ENCODE measurements at regions not wholly inside any gene's neighbourhood (a gene's known extent, or its start where the extent isn't known, plus 50 kb on each side); places are given as distances from the start of the nearest gene placed in this dataset.

DNA sequence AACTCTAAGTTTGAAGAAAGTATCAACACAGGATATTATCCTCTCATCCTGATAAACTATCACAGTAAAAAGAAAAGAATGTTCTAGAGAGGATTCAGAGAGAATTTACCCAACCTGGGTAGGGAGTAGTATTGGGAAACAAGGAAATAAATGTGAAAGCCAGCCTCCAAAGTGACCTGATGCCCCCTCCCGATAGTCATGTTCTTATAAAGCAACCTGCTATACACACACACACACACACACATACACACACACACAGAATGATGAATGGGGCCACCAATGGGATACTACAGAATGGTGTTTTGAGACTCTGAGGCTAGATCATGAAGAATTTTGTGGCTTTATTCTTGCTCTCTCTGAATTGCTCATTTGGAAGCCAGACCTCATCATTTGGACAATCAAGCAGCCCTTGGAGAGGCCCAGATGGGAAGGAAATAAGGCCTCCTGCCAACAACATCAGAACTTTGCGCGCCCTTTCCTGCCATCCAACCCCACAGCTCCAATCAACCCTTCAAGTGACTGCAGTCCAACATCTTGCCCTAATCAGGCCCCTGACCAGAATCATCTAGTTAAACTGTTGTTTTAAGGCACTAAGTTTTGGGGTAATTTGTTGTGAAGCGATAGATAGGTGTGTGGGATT, 807.9 kb upstream of the ARGLU1 start:
- Histone ChIP-seq H3K79me2 (ENCODE audit: insufficient read depth, low read length) (no peaks in the 10 kb centered on the region), H4K20me1 (ENCODE audit: insufficient read depth, low read length) (no peaks in the 10 kb centered on the region), H3K9me3 (ENCODE audit: insufficient read depth, low read depth, low read length) (no peaks in the 10 kb centered on the region), H3K4me2 (ENCODE audit: low read length) (no peak overlapping the region), H3K4me1 (ENCODE audit: insufficient read depth, low read length) (no peaks in the 10 kb centered on the region), H3K36me3 (ENCODE audit: insufficient read depth, low read length) (no peaks in the 10 kb centered on the region), H2AFZ (ENCODE audit: low read depth, low read length) (no peak overlapping the region), H3K27ac (ENCODE audit: low read depth, low read length) (no peak overlapping the region), H3K9ac (ENCODE audit: low read length) (no peak overlapping the region), H3K4me3 (ENCODE audit: insufficient read depth, low read depth, low read length) (no peak overlapping the region), H3K27me3 (ENCODE audit: insufficient read depth, low read length) (no peaks in the 10 kb centered on the region)
- no peaks in the 10 kb centered on the region for H3K9me3 Mint-ChIP-seq (ENCODE audit: unreplicated experiment)
- H3K4me3 Mint-ChIP-seq (ENCODE audit: unreplicated experiment): no peak overlapping the region
- FAIRE-seq: no peak
- peaks cover 8% of the 10 kb centered on the region for H3K4me1 Mint-ChIP-seq (ENCODE audit: low read depth, unreplicated experiment)
- DNase-seq (ENCODE audit: low read depth): peak; percentile 11
- no peaks in the 10 kb centered on the region for H3K27me3 Mint-ChIP-seq (ENCODE audit: low read depth, unreplicated experiment)
- H3K36me3 Mint-ChIP-seq (ENCODE audit: low read depth, unreplicated experiment): no peaks in the 10 kb centered on the region
- TF ChIP-seq, protein P1, sequence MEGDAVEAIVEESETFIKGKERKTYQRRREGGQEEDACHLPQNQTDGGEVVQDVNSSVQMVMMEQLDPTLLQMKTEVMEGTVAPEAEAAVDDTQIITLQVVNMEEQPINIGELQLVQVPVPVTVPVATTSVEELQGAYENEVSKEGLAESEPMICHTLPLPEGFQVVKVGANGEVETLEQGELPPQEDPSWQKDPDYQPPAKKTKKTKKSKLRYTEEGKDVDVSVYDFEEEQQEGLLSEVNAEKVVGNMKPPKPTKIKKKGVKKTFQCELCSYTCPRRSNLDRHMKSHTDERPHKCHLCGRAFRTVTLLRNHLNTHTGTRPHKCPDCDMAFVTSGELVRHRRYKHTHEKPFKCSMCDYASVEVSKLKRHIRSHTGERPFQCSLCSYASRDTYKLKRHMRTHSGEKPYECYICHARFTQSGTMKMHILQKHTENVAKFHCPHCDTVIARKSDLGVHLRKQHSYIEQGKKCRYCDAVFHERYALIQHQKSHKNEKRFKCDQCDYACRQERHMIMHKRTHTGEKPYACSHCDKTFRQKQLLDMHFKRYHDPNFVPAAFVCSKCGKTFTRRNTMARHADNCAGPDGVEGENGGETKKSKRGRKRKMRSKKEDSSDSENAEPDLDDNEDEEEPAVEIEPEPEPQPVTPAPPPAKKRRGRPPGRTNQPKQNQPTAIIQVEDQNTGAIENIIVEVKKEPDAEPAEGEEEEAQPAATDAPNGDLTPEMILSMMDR (IDR thresholded peaks at IDR 0.05; ENCODE audit: insufficient read depth, low read depth, low read length): no peak
- no peak for TF ChIP-seq EZH2 (IDR thresholded peaks at IDR 0.05; ENCODE audit: insufficient read depth, low read length)
- no peak overlapping the region for H3K27ac Mint-ChIP-seq (ENCODE audit: unreplicated experiment)

DNA sequence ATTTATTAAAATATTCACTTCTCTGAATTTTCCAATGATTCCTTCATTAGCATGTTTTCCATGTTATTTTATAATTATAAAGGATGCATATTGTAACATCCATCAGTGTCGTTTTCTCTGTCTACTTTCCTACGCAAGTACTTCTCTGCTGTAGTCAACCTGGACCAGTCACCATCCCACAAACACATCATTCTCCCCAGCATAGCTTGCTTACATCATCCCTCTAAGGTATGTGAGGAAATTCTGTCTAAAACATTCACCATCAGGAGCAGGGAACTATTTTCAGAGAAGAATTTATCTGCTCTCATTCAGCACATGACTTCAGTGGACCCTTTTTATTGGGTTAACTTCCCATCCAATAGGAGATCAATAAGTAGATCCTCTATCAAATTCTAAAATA, 806.1 kb upstream of the ARGLU1 start:
- Mint-ChIP-seq H3K9me3 (ENCODE audit: unreplicated experiment) (no peaks in the 10 kb centered on the region), H3K4me1 (ENCODE audit: low read depth, unreplicated experiment) (peaks cover 12% of the 10 kb centered on the region), H3K27me3 (ENCODE audit: low read depth, unreplicated experiment) (no peaks in the 10 kb centered on the region), H3K36me3 (ENCODE audit: low read depth, unreplicated experiment) (no peaks in the 10 kb centered on the region), H3K27ac (ENCODE audit: unreplicated experiment) (no peak overlapping the region), H3K4me3 (ENCODE audit: unreplicated experiment) (no peak overlapping the region)
- no peak overlapping the region for H2AFZ ChIP-seq (ENCODE audit: low read depth, low read length)
- H3K4me3 ChIP-seq (ENCODE audit: insufficient read depth, low read depth, low read length): no peak overlapping the region
- H3K36me3 ChIP-seq (ENCODE audit: insufficient read depth, low read length): no peaks in the 10 kb centered on the region
- no peaks in the 10 kb centered on the region for H4K20me1 ChIP-seq (ENCODE audit: insufficient read depth, low read length)
- peaks cover 10% of the 10 kb centered on the region for H3K4me1 ChIP-seq (ENCODE audit: insufficient read depth, low read length)
- no peak overlapping the region for H3K27ac ChIP-seq (ENCODE audit: low read depth, low read length)
- H3K4me2 ChIP-seq (ENCODE audit: low read length): no peak overlapping the region
- DNase-seq (ENCODE audit: low read depth): peak; percentile 68
- no peak for FAIRE-seq
- no peak for TF ChIP-seq EZH2 (IDR thresholded peaks at IDR 0.05; ENCODE audit: insufficient read depth, low read length)
- TF ChIP-seq, protein P1 (IDR thresholded peaks at IDR 0.05; ENCODE audit: insufficient read depth, low read depth, low read length): no peak
- H3K9ac ChIP-seq (ENCODE audit: low read length): no peak overlapping the region
- H3K79me2 ChIP-seq (ENCODE audit: insufficient read depth, low read length): no peaks in the 10 kb centered on the region
- H3K27me3 ChIP-seq (ENCODE audit: insufficient read depth, low read length): no peaks in the 10 kb centered on the region
- no peaks in the 10 kb centered on the region for H3K9me3 ChIP-seq (ENCODE audit: insufficient read depth, low read depth, low read length)

DNA sequence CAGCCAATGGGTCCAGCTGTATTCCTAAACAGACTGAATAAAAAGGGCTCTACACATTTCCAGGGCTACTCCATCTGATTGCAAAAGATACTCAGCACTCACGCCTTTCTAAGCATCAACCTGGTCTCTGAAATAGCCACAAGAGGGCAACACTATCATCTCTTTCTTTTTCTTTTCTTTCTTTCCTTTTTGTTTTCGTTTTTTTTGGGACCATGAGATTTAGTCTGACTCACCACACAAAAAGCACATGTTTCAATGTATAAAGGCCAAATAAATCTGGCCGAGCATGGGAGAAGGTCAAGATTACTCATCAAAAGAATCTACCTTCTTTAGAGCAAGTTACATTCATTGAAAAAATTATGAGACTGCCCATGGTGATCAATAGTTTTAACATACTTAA, 805.6 kb upstream of the ARGLU1 start:
- H3K9me3 ChIP-seq (ENCODE audit: insufficient read depth, low read depth, low read length): no peaks in the 10 kb centered on the region
- no peak for TF ChIP-seq EZH2 (IDR thresholded peaks at IDR 0.05; ENCODE audit: insufficient read depth, low read length)
- TF ChIP-seq, protein P1 (IDR thresholded peaks at IDR 0.05; ENCODE audit: insufficient read depth, low read depth, low read length): peak; percentile 80
- no peaks in the 10 kb centered on the region for H3K79me2 ChIP-seq (ENCODE audit: insufficient read depth, low read length)
- no peaks in the 10 kb centered on the region for H3K36me3 ChIP-seq (ENCODE audit: insufficient read depth, low read length)
- Mint-ChIP-seq H3K9me3 (ENCODE audit: unreplicated experiment) (no peaks in the 10 kb centered on the region), H3K27me3 (ENCODE audit: low read depth, unreplicated experiment) (no peaks in the 10 kb centered on the region), H3K36me3 (ENCODE audit: low read depth, unreplicated experiment) (no peaks in the 10 kb centered on the region), H3K27ac (ENCODE audit: unreplicated experiment) (no peak overlapping the region), H3K4me3 (ENCODE audit: unreplicated experiment) (no peak overlapping the region), H3K4me1 (ENCODE audit: low read depth, unreplicated experiment) (peaks cover 12% of the 10 kb centered on the region)
- H2AFZ ChIP-seq (ENCODE audit: low read depth, low read length): no peak overlapping the region
- no peaks in the 10 kb centered on the region for H3K27me3 ChIP-seq (ENCODE audit: insufficient read depth, low read length)
- no peak overlapping the region for H3K27ac ChIP-seq (ENCODE audit: low read depth, low read length)
- H3K4me3 ChIP-seq (ENCODE audit: insufficient read depth, low read depth, low read length): no peak overlapping the region
- no peak overlapping the region for H3K9ac ChIP-seq (ENCODE audit: low read length)
- DNase-seq (ENCODE audit: low read depth) (peak; percentile 77), FAIRE-seq (no peak)
- peaks cover 10% of the 10 kb centered on the region for H3K4me1 ChIP-seq (ENCODE audit: insufficient read depth, low read length)
- peak overlapping the region; percentile 20 for H3K4me2 ChIP-seq (ENCODE audit: low read length)
- H4K20me1 ChIP-seq (ENCODE audit: insufficient read depth, low read length): no peaks in the 10 kb centered on the region

Measured in astrocyte (in vitro differentiated cells and primary cell).